Mesothelial cell of epicardium (in vitro differentiated cells): ENCODE measurements at regions not wholly inside any gene's neighbourhood (a gene's known extent, or its start where the extent isn't known, plus 50 kb on each side); places are given as distances from the start of the nearest gene placed in this dataset.

ENCODE experiments used
- DNase-seq, 2 experiments: peaks; one replicate each; pipeline ENCODE4 v3.0.0; 2021; ENCODE audit warnings: low spot score in 2 of 2; ENCODE audit not compliant: unreplicated experiment in 2 of 2
- H3K27ac Mint-ChIP-seq: 2 replicates; pipeline ENCODE4 v1.8.0; 2021; ENCODE audit warnings: mixed read lengths
- H3K27me3 Mint-ChIP-seq: 2 replicates; pipeline ENCODE4 v1.8.0; 2021; ENCODE audit warnings: low read depth, mixed read lengths
- H3K36me3 Mint-ChIP-seq: 2 replicates; pipeline ENCODE4 v1.8.0; 2021; ENCODE audit warnings: mixed read lengths
- H3K4me1 Mint-ChIP-seq: 2 replicates; pipeline ENCODE4 v1.8.0; 2021; ENCODE audit warnings: mixed read lengths
- H3K4me3 Mint-ChIP-seq: 2 replicates; pipeline ENCODE4 v1.8.0; 2021; ENCODE audit warnings: mild to moderate bottlenecking, moderate library complexity, mixed read lengths
- H3K9me3 Mint-ChIP-seq: 2 replicates; pipeline ENCODE4 v1.8.0; 2021; ENCODE audit warnings: mixed read lengths
- TF ChIP-seq, protein P1 (sequence below): fragments of 200-600 bp; sonication (generic); IDR thresholded peaks from one replicate; pipeline ENCODE4 v1.5.0; 2021; ENCODE audit warnings: antibody characterized with exemption; ENCODE audit not compliant: unreplicated experiment

DNA sequence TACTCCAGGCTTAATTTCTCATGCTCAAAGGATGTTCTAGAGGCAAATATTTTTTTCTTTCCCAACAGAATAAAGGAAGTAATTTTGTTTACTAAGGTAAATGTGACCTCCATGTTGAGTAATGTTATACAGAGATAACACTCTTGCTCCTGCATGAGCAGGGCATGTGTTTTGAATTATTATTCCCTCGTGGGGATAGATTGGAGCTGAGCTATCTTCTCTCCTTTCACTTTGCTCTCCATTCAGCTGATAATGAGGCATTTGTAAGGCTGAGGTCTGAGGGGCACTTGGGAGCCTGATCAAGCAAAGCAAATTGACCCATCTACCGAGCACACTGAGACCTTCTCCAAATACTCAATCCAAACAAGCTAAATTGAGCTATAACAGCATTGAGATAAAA is 50.7 kb upstream of the GHITM start:
- Mint-ChIP-seq H3K4me1 (no peaks in the 10 kb centered on the region), H3K27ac (no peak overlapping the region), H3K4me3 (no peak overlapping the region), H3K36me3 (no peaks in the 10 kb centered on the region), H3K27me3 (peaks cover 14% of the 10 kb centered on the region), H3K9me3 (peaks cover 12% of the 10 kb centered on the region)
- DNase-seq: no peak
- TF ChIP-seq, protein P1, sequence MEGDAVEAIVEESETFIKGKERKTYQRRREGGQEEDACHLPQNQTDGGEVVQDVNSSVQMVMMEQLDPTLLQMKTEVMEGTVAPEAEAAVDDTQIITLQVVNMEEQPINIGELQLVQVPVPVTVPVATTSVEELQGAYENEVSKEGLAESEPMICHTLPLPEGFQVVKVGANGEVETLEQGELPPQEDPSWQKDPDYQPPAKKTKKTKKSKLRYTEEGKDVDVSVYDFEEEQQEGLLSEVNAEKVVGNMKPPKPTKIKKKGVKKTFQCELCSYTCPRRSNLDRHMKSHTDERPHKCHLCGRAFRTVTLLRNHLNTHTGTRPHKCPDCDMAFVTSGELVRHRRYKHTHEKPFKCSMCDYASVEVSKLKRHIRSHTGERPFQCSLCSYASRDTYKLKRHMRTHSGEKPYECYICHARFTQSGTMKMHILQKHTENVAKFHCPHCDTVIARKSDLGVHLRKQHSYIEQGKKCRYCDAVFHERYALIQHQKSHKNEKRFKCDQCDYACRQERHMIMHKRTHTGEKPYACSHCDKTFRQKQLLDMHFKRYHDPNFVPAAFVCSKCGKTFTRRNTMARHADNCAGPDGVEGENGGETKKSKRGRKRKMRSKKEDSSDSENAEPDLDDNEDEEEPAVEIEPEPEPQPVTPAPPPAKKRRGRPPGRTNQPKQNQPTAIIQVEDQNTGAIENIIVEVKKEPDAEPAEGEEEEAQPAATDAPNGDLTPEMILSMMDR: no peak

DNA sequence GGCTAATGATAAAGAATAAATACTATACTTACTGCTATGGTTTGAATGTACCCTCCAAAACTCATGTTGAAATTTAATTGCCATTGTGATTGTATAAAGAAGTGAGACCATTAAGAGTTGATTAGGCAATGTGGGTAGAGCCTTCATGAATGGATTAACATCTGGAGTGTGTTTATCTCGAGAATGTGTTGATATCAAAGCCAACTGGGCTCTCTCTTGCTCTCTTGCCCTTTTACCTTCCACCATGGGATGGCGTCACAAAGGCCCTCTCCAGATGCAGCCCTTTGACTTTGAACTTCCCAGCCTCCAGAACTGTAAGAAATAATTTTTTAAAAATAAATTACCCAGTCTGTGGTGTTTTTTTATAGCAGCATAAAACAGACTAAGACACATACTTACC is 50.1 kb upstream of the GHITM start:
- DNase-seq: no peak

More for the DNA sequence above, 50.1 kb upstream of the GHITM start:
- Mint-ChIP-seq H3K27ac (no peak overlapping the region), H3K27me3 (peaks cover 11% of the 10 kb centered on the region), H3K4me1 (no peaks in the 10 kb centered on the region), H3K4me3 (no peak overlapping the region), H3K9me3 (peaks cover 6% of the 10 kb centered on the region), H3K36me3 (no peaks in the 10 kb centered on the region)
- TF ChIP-seq, protein P1: no peak
